Endodermal cell (in vitro differentiated cells): ENCODE measurements at regions not wholly inside any gene's neighbourhood (a gene's known extent, or its start where the extent isn't known, plus 50 kb on each side); places are given as distances from the start of the nearest gene placed in this dataset.
"Not testable (repeated sequence)": the region's sequence is repeated elsewhere in the genome, so short reads cannot be mapped to it uniquely, and the experiment has no call there.

ENCODE experiments used
- DNase-seq: peaks from one replicate; pipeline ENCODE4 v3.0.0-alpha.2; 2017
- H3K27ac ChIP-seq: 2 replicates; pipeline ENCODE4 v1.5.1; 2013; ENCODE audit warnings: mild to moderate bottlenecking, low read depth, low read length, moderate library complexity
- H3K27me3 ChIP-seq: 2 replicates; pipeline ENCODE4 v1.6.1; 2013; ENCODE audit warnings: mild to moderate bottlenecking, low read length, moderate library complexity; ENCODE audit not compliant: insufficient read depth, control insufficient read depth, poor library complexity, severe bottlenecking
- H3K36me3 ChIP-seq: 2 replicates; pipeline ENCODE4 v1.7.0; 2013; ENCODE audit warnings: mild to moderate bottlenecking, low read length, moderate library complexity; ENCODE audit not compliant: control insufficient read depth, insufficient read depth
- H3K4me1 ChIP-seq: one replicate; pipeline ENCODE4 v1.7.0; 2013; ENCODE audit warnings: low read length; ENCODE audit not compliant: control insufficient read depth, insufficient read depth
- H3K4me3 ChIP-seq: 2 replicates; pipeline ENCODE4 v1.5.1; 2013; ENCODE audit warnings: mild to moderate bottlenecking, low read length, moderate library complexity
- H3K9ac ChIP-seq: 2 replicates; pipeline ENCODE4 v1.6.1; 2013; ENCODE audit warnings: mild to moderate bottlenecking, low read length, moderate library complexity; ENCODE audit not compliant: poor library complexity, severe bottlenecking; ENCODE audit errors: extremely low read depth
- H3K9me3 ChIP-seq: 2 replicates; pipeline ENCODE4 v1.6.1; 2013; ENCODE audit warnings: mild to moderate bottlenecking, low read length, moderate library complexity; ENCODE audit not compliant: control insufficient read depth
- H3K27ac Mint-ChIP-seq: 2 replicates; pipeline ENCODE4 v1.8.0; 2020; ENCODE audit warnings: mixed read lengths
- H3K27me3 Mint-ChIP-seq: 2 replicates; pipeline ENCODE4 v1.8.0; 2021; ENCODE audit warnings: mild to moderate bottlenecking, mixed read lengths; ENCODE audit not compliant: insufficient read depth
- H3K36me3 Mint-ChIP-seq: 2 replicates; pipeline ENCODE4 v1.8.0; 2020; ENCODE audit warnings: low read depth, mixed read lengths
- H3K4me1 Mint-ChIP-seq: 2 replicates; pipeline ENCODE4 v1.8.0; 2020; ENCODE audit warnings: mixed read lengths
- H3K4me3 Mint-ChIP-seq: 2 replicates; pipeline ENCODE4 v1.8.0; 2020; ENCODE audit warnings: mild to moderate bottlenecking, moderate library complexity, mixed read lengths
- H3K9me3 Mint-ChIP-seq: 2 replicates; pipeline ENCODE4 v1.8.0; 2020; ENCODE audit warnings: mild to moderate bottlenecking, mixed read lengths
- CTCF ChIP-seq: fragments of 200-600 bp; sonication (generic); conservative IDR thresholded peaks from 2 replicates; pipeline ENCODE4 v1.5.0; 2021; ENCODE audit warnings: antibody characterized with exemption, mild to moderate bottlenecking
- WGBS, 2 experiments: methylation state at CpG; one replicate each; pipeline versions ENCODE4 v1.1.5 to v1.1.7; 2013; ENCODE audit warnings: missing lambda C conversion rate in 2 of 2, mixed read lengths in 1 of 2; ENCODE audit not compliant: insufficient coverage in 1 of 2, insufficient read length in 1 of 2; 5-methylcytosine and 5-hydroxymethylcytosine counted together

- H3K4me1 ChIP-seq, H3K9ac ChIP-seq, H3K4me1 Mint-ChIP-seq, H3K27me3 Mint-ChIP-seq, H3K27ac ChIP-seq, H3K9me3 ChIP-seq, H3K9me3 Mint-ChIP-seq, H3K4me3 Mint-ChIP-seq, H3K27ac Mint-ChIP-seq, H3K27me3 ChIP-seq, H3K4me3 ChIP-seq, H3K36me3 Mint-ChIP-seq, H3K36me3 ChIP-seq: not testable (repeated sequence)
- WGBS, 2 experiments = 65% methylated on average over 1 of the region's 1 CpG; no CpG with 5 or more reads in 1 of the 2 experiments
- peak; percentile 9 for DNase-seq
These were observed 399.2 kb downstream of the GOLGA6L6 start for GRCh38 chr15:20142410-20142809.

- WGBS, 2 experiments = 92% methylated on average over 2 of the region's 4 CpGs; no CpG with 5 or more reads in 1 of the 2 experiments
- not testable (repeated sequence) for H3K4me1 ChIP-seq, H3K9me3 ChIP-seq, H3K9ac ChIP-seq, H3K36me3 Mint-ChIP-seq, H3K9me3 Mint-ChIP-seq, H3K4me3 ChIP-seq, H3K36me3 ChIP-seq, DNase-seq, H3K4me3 Mint-ChIP-seq, H3K27me3 Mint-ChIP-seq, H3K4me1 Mint-ChIP-seq, H3K27ac ChIP-seq, H3K27me3 ChIP-seq, H3K27ac Mint-ChIP-seq
These were observed 416.9 kb downstream of the GOLGA6L6 start for GRCh38 chr15:20124668-20125067.

GRCh38 chr15:20106026-20106425, 435.6 kb downstream of the GOLGA6L6 start:
- H3K27me3 Mint-ChIP-seq = no peaks in the 10 kb centered on the region
- Histone ChIP-seq H3K4me1 (no peaks in the 10 kb centered on the region), H3K27me3 (no peaks in the 10 kb centered on the region), H3K36me3 (no peaks in the 10 kb centered on the region), H3K4me3 (no peak overlapping the region), H3K9ac (no peak overlapping the region), H3K27ac (no peak overlapping the region), H3K9me3 (no peaks in the 10 kb centered on the region)
- no peak for TF ChIP-seq CTCF
- no peak overlapping the region for H3K27ac Mint-ChIP-seq
- no peaks in the 10 kb centered on the region for H3K4me1 Mint-ChIP-seq
- DNase-seq = no peak
- 46 to 88% methylated on average over 1 to 2 of the region's 2 CpGs for WGBS, 2 experiments
- H3K36me3 Mint-ChIP-seq = no peaks in the 10 kb centered on the region
- H3K9me3 Mint-ChIP-seq = peaks cover 3% of the 10 kb centered on the region
- H3K4me3 Mint-ChIP-seq = no peak overlapping the region

- not testable (repeated sequence) for H3K36me3 Mint-ChIP-seq, H3K27me3 Mint-ChIP-seq, H3K4me3 ChIP-seq, H3K9ac ChIP-seq, DNase-seq, H3K9me3 Mint-ChIP-seq, H3K4me1 ChIP-seq, H3K4me3 Mint-ChIP-seq, H3K27me3 ChIP-seq, H3K9me3 ChIP-seq, H3K27ac Mint-ChIP-seq, H3K36me3 ChIP-seq, H3K27ac ChIP-seq, H3K4me1 Mint-ChIP-seq
- WGBS, 2 experiments = 78% methylated on average over 1 of the region's 3 CpGs; no CpG with 5 or more reads in 1 of the 2 experiments
These were observed 436.3 kb downstream of the GOLGA6L6 start for GRCh38 chr15:20105011-20105990.

- H3K36me3 Mint-ChIP-seq, H3K27ac ChIP-seq, H3K4me3 ChIP-seq, H3K27ac Mint-ChIP-seq, H3K4me3 Mint-ChIP-seq, H3K9me3 Mint-ChIP-seq, H3K4me1 ChIP-seq, H3K4me1 Mint-ChIP-seq, H3K36me3 ChIP-seq, H3K27me3 ChIP-seq, H3K9me3 ChIP-seq, H3K9ac ChIP-seq, H3K27me3 Mint-ChIP-seq, DNase-seq: not testable (repeated sequence)
- 86% methylated on average over 2 of the region's 6 CpGs; no CpG with 5 or more reads in 1 of the 2 experiments for WGBS, 2 experiments
These were observed 437.0 kb downstream of the GOLGA6L6 start for GRCh38 chr15:20104551-20104950.

GRCh38 chr15:20102862-20103261, 438.7 kb downstream of the GOLGA6L6 start:
- DNase-seq, H3K4me3 ChIP-seq, H3K4me1 ChIP-seq, H3K27ac ChIP-seq, H3K36me3 ChIP-seq, H3K9me3 ChIP-seq, H3K9me3 Mint-ChIP-seq, H3K4me3 Mint-ChIP-seq, H3K27me3 Mint-ChIP-seq, H3K9ac ChIP-seq, H3K27ac Mint-ChIP-seq, H3K36me3 Mint-ChIP-seq, H3K27me3 ChIP-seq, H3K4me1 Mint-ChIP-seq: not testable (repeated sequence)
- no CpG with 5 or more reads among the region's 5 CpGs for WGBS, 2 experiments
